SK-N-DZ (cell line): ENCODE measurements at regions not wholly inside any gene's neighbourhood (a gene's known extent, or its start where the extent isn't known, plus 50 kb on each side); places are given as distances from the start of the nearest gene placed in this dataset.
"Not testable (repeated sequence)": the region's sequence is repeated elsewhere in the genome, so short reads cannot be mapped to it uniquely, and the experiment has no call there.

Experiments
- DNase-seq: peaks from one replicate; pipeline ENCODE4 v3.0.0-alpha.2; 2015; ENCODE audit warnings: low spot score

DNA sequence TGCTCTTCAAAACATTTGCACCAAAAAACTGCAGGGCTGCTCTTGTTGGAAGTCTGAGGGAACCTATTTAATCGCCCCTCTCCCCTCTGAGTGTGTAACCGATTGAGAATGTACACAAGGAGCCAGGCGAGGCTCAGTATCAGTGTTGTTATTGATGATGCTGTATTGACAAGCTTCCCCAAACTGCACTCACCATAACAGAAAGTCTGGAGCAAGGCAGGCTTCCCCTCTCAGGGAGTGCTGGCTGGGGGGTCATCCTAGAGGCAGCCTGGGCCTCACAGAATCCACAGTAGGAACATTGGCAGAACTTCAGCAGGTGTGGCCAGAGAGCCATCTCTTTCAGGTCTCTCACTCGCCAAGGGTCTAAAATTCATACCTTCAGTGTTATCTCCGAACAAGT is 58.1 kb upstream of the TUNAR start:
- DNase-seq = no peak

- DNase-seq = no peak
These were observed 59.4 kb upstream of the TUNAR start for GRCh38 chr14:95817271-95817670.

DNA sequence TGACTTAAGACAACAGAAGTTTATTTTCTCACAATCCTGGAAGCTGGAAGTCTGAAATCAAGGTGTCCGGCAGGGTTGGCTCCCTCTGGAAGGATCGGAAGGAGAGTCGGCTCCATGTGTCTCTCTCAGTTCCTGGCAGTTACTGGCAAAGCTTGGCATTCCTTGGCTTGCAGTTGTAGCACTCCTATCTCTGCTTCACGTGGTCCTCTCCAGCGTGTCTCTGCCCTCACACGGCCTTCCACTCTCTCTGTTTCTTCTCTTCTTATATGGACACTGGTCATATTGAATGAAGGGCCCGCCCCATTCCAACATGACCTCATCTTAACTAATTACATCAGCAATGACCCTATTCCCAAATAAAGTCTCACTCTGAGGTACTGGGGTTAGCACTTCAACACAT is 60.1 kb upstream of the TUNAR start:
- DNase-seq = no peak

GRCh38 chr14:95815226-95815690 is 61.4 kb upstream of the TUNAR start:
- DNase-seq = no peak

GRCh38 chr14:95814363-95815225 is 62.0 kb upstream of the TUNAR start:
- DNase-seq = no peak

GRCh38 chr14:95811813-95812212 is 64.8 kb upstream of the TUNAR start:
- no peak for DNase-seq

GRCh38 chr14:95808371-95808770 is 68.3 kb upstream of the TUNAR start:
- DNase-seq = no peak

GRCh38 chr14:95796788-95797187 is 79.8 kb upstream of the TUNAR start:
- no peak for DNase-seq

DNA sequence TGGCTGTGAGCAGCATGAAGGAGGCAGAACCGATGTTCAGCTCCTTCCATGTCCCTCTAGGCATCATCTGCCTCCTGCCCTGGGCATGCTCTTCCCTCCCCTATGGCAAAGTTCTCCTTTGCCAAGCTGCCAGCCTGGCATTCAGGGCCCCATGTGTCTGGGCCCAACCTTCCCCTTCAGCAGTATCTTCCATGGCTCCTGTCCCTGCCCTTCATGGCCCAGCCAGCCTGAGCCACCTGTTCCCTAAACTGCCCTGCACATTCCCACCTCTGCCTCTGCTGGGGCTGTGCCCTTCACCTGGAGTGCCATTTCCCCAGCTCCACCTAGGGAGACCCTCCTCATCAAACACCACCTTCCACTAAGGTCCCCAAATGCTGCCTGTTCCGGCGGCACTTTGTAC is 74.0 kb upstream of the TCL1A start:
- no peak for DNase-seq

- no peak for DNase-seq
These were observed 72.6 kb upstream of the TCL1A start for GRCh38 chr14:95786566-95786965.

GRCh38 chr14:95784137-95784536 is 70.2 kb upstream of the TCL1A start:
- DNase-seq = no peak

GRCh38 chr14:95776798-95777534 is 63.0 kb upstream of the TCL1A start:
- DNase-seq = no peak

DNA sequence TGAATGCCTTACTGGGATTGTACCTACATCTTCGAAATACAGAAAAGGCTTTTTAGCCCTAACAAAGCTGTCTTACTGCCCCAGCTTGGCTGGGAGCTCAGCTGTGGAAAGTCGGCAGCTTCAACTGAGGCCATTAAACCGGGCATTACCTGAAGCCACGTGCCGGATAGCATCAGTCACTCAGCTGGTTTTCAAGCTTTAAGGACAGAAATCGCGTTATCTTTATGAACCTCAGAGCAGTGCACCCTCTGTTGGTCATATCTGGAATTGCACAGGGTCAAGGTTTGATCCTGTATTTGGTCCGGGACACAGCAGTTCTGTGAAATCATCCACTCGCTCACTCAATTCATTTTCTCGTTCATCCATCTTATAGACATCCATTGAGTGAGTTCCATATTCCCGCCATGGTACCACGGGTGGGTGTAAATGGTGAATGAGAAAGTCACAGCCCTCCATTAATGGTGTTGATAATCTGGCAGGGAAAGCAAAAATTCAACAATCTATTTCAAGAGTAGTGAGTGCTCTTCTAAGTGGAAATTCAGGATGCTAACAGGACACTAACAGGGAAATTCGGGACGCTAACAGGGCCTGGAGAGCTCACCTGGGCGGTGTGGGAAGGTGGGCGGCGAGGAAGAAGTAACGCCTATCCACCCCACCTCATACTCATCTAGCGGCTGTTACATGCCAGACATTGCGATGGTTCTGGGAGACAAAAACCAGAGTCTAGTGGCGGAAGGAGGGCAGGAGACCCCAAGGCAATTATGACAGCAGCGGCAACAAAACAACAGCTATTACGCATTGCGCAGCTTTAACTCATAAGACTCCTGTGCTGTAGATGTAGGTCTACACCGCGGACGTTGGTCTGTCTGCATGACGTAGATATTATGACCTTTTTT is 60.6 kb upstream of the TCL1A start:
- peak; percentile 15 for DNase-seq

DNA sequence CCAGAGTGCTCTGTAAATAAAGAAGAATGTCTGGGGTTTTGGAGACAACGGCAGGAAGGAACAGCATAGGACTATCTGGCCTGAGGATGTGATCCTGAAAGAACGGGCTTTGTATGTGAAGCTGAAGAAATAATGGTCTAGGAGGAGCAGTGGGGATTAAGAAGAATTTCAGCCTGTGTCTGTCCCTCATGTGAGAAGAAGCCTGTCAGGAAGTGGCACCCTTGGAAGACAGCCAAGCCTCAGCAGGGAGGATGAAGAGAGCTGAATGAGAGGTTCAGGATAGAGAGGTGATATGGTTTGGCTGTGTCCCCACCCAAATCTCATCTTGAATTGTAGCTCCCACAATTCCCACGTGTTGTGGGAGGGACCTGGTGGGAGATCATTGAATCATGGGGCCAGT is 56.9 kb upstream of the TCL1A start:
- DNase-seq = no peak

- peak; percentile 7 for DNase-seq
These were observed 56.1 kb upstream of the TCL1A start for GRCh38 chr14:95769976-95770375.

DNA sequence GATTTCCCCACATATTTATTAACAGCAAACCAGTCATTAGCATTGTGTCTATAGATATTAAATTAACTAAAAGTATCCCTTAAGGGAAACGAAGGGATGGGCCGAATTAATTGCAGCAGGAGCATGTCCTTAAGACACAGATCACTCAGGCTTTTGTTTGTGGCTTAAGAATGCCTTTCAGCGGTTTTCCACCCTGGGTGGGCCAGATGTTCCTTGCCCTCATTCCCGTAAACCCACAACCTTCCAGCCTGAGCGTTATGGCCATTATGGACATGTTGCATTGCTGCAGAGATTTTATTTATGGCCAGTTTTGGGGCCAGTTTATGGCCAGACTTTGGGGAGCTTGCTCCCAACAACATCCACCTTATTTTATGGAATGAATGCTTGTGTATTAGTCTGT is 55.5 kb upstream of the TCL1A start:
- not testable (repeated sequence) for DNase-seq

DNA sequence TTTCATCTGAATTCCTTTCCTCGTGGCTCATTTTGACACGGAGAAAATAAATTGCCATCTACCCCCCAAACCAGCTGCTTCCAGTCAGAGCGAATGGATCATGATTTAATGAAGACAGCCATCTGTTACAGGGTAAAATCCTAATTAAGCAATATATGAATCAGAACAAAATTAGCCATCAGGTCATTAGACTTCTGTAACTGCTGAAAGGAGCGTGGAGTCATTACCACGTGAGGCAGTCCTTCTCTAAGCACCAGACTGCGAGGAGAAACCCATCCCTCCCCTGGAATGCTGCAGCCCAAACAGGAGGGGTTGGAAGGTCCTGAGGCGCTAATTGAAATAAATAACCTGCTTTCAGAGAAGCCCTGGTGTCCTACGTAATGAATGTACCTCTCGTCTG is 51.1 kb upstream of the TCL1A start:
- no peak for DNase-seq

- DNase-seq = no peak
These were observed 50.0 kb upstream of the TCL1A start for GRCh38 chr14:95763875-95764274.
